ENCODE measurements at regions not wholly inside any gene's neighbourhood (a gene's known extent, or its start where the extent isn't known, plus 50 kb on each side); places are given as distances from the start of the nearest gene placed in this dataset.

- FAIRE-seq, result no peak
- no peak for DNase-seq (ENCODE audit: insufficient read length, low spot score)
- TF ChIP-seq POLR2AphosphoS5 (IDR thresholded peaks at IDR 0.05; ENCODE audit: low read depth, low read length) (no peak), SPI1 (IDR thresholded peaks at IDR 0.05; ENCODE audit: low read depth, low read length) (no peak), TAF1 (IDR thresholded peaks at IDR 0.05; ENCODE audit: low read depth, low read length) (no peak), PAX5 (IDR thresholded peaks at IDR 0.05; ENCODE audit: insufficient read depth, low read length, severe bottlenecking) (no peak), POU2F2 (IDR thresholded peaks at IDR 0.05; ENCODE audit: low read depth, low read length) (no peak), POLR2A (IDR thresholded peaks at IDR 0.05; ENCODE audit: low read depth, low read length) (no peak)
These were observed 353.3 kb upstream of the ZNF507 start for GRCh38 chr19:31991984-31992655.

DNA sequence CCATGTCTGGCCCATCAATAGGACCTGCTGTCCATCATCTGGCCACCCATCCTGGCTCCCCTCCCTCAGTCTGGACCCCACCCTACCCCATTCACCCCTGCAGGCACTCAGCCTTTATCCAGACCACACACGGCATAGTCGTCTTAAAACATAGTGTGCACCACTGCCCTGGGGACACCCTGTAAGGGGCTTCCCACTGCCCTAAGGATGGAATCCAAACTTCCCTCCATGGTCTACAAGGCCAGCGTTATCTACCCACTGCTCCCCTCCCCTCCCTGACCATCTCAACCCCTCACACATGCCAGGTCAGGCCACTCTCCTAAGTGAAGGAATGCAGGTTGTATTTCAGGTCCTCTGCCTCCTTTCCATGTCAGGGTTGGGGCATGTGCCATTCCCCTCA is 352.7 kb upstream of the ZNF507 start:
- TF ChIP-seq SPI1 (IDR thresholded peaks at IDR 0.05; ENCODE audit: low read depth, low read length) (no peak), POLR2AphosphoS5 (IDR thresholded peaks at IDR 0.05; ENCODE audit: low read depth, low read length) (no peak), POU2F2 (IDR thresholded peaks at IDR 0.05; ENCODE audit: low read depth, low read length) (no peak), PAX5 (IDR thresholded peaks at IDR 0.05; ENCODE audit: insufficient read depth, low read length, severe bottlenecking) (no peak), TAF1 (IDR thresholded peaks at IDR 0.05; ENCODE audit: low read depth, low read length) (no peak), POLR2A (IDR thresholded peaks at IDR 0.05; ENCODE audit: low read depth, low read length) (no peak)
- no peak for FAIRE-seq
- no peak for DNase-seq (ENCODE audit: insufficient read length, low spot score)

DNA sequence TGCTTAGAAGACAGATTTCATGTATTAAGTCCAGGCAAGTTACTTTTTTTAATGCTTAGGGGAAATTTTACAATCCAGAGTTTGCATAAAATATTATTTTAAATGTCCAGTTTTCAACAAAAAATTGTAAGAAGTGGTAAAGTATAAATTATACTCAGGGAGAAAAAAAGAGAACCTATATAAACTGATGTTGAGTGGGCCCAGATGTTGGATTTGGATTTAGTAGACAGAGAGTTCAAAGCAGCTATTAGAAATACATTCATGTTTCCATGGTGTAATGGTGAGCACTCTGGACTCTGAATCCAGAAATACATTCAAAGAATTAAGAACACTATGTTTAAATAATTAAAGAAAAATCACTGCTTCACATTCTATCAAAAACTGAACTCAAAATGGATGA is 349.9 kb upstream of the ZNF507 start:
- DNase-seq (ENCODE audit: insufficient read length, low spot score) (no peak), FAIRE-seq (no peak)
- TF ChIP-seq PAX5 (IDR thresholded peaks at IDR 0.05; ENCODE audit: insufficient read depth, low read length, severe bottlenecking) (no peak), POLR2A (IDR thresholded peaks at IDR 0.05; ENCODE audit: low read depth, low read length) (no peak), SPI1 (IDR thresholded peaks at IDR 0.05; ENCODE audit: low read depth, low read length) (no peak)

DNA sequence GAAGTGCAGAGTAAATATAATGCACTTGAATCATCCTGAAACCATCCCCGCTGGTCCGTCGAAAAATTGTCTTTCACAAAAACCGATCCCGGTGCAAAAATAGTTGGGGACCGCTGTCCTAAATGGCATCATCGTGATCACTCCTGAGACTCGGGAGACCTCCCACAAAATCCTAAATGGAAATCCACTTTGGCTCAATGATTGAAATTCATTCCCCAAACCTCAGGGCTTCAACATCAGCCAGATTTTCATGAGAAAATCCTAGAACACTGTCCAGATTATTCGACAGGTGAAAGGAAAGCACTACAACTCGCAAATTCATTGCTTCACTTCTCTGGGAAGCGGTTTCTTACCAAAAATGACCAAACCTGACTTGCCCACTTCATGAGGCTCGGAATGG is 335.3 kb upstream of the ZNF507 start:
- FAIRE-seq (no peak), DNase-seq (ENCODE audit: insufficient read length, low spot score) (no peak)
- TF ChIP-seq POLR2AphosphoS5 (IDR thresholded peaks at IDR 0.05; ENCODE audit: low read depth, low read length) (no peak), PAX5 (IDR thresholded peaks at IDR 0.05; ENCODE audit: insufficient read depth, low read length, severe bottlenecking) (no peak), SPI1 (IDR thresholded peaks at IDR 0.05; ENCODE audit: low read depth, low read length) (no peak), POLR2A (IDR thresholded peaks at IDR 0.05; ENCODE audit: low read depth, low read length) (no peak), TAF1 (IDR thresholded peaks at IDR 0.05; ENCODE audit: low read depth, low read length) (no peak), POU2F2 (IDR thresholded peaks at IDR 0.05; ENCODE audit: low read depth, low read length) (no peak)

GRCh38 chr19:32012206-32012605 is 333.2 kb upstream of the ZNF507 start:
- TF ChIP-seq POLR2AphosphoS5 (IDR thresholded peaks at IDR 0.05; ENCODE audit: low read depth, low read length) (no peak), POU2F2 (IDR thresholded peaks at IDR 0.05; ENCODE audit: low read depth, low read length) (no peak), TAF1 (IDR thresholded peaks at IDR 0.05; ENCODE audit: low read depth, low read length) (no peak), POLR2A (IDR thresholded peaks at IDR 0.05; ENCODE audit: low read depth, low read length) (no peak), SPI1 (IDR thresholded peaks at IDR 0.05; ENCODE audit: low read depth, low read length) (no peak), PAX5 (IDR thresholded peaks at IDR 0.05; ENCODE audit: insufficient read depth, low read length, severe bottlenecking) (no peak)
- DNase-seq (ENCODE audit: insufficient read length, low spot score), result no peak
- FAIRE-seq, result no peak

- TF ChIP-seq POU2F2 (IDR thresholded peaks at IDR 0.05; ENCODE audit: low read depth, low read length) (no peak), TAF1 (IDR thresholded peaks at IDR 0.05; ENCODE audit: low read depth, low read length) (no peak), POLR2A (IDR thresholded peaks at IDR 0.05; ENCODE audit: low read depth, low read length) (no peak), POLR2AphosphoS5 (IDR thresholded peaks at IDR 0.05; ENCODE audit: low read depth, low read length) (no peak)
- DNase-seq (ENCODE audit: insufficient read length, low spot score) (no peak), FAIRE-seq (no peak)
These were observed 332.4 kb upstream of the ZNF507 start for GRCh38 chr19:32012886-32013631.

- no peak for FAIRE-seq
- no peak for DNase-seq (ENCODE audit: insufficient read length, low spot score)
- TF ChIP-seq POU2F2 (IDR thresholded peaks at IDR 0.05; ENCODE audit: low read depth, low read length) (no peak), SPI1 (IDR thresholded peaks at IDR 0.05; ENCODE audit: low read depth, low read length) (no peak), POLR2AphosphoS5 (IDR thresholded peaks at IDR 0.05; ENCODE audit: low read depth, low read length) (no peak), POLR2A (IDR thresholded peaks at IDR 0.05; ENCODE audit: low read depth, low read length) (no peak), PAX5 (IDR thresholded peaks at IDR 0.05; ENCODE audit: insufficient read depth, low read length, severe bottlenecking) (no peak), TAF1 (IDR thresholded peaks at IDR 0.05; ENCODE audit: low read depth, low read length) (no peak)
These were observed 328.0 kb upstream of the ZNF507 start for GRCh38 chr19:32017176-32017953.

- DNase-seq (ENCODE audit: insufficient read length, low spot score) (no peak), FAIRE-seq (no peak)
- no peak for TF ChIP-seq POLR2A (IDR thresholded peaks at IDR 0.05; ENCODE audit: low read depth, low read length)
These were observed 327.4 kb upstream of the ZNF507 start for GRCh38 chr19:32018014-32018413.

DNA sequence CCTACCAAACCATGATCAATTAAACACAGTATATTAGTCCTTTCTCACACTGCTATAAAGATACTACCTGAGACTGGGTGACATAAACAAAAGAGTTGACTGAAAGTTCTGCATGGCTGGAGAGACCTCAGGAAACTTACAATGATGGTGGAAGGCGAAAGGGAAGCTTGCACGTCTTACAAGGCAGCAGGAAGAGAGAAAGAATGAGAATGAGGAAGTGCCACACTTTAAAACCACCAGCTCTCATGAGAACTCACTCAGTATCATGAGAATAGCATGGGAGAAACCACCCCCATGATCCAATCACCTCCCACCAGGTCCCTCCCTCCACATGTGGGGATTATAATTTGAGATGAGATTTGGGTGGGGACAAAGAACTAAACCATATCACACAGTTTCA is 324.9 kb upstream of the ZNF507 start:
- TF ChIP-seq SPI1 (IDR thresholded peaks at IDR 0.05; ENCODE audit: low read depth, low read length), result no peak
- no peak for TF ChIP-seq POLR2A (IDR thresholded peaks at IDR 0.05; ENCODE audit: low read depth, low read length)
- no peak for TF ChIP-seq PAX5 (IDR thresholded peaks at IDR 0.05; ENCODE audit: insufficient read depth, low read length, severe bottlenecking)
- TF ChIP-seq POLR2AphosphoS5 (IDR thresholded peaks at IDR 0.05; ENCODE audit: low read depth, low read length), result no peak
- no peak for TF ChIP-seq POU2F2 (IDR thresholded peaks at IDR 0.05; ENCODE audit: low read depth, low read length)
- no peak for TF ChIP-seq TAF1 (IDR thresholded peaks at IDR 0.05; ENCODE audit: low read depth, low read length)
- FAIRE-seq, result no peak
- DNase-seq (ENCODE audit: insufficient read length, low spot score), result no peak
